ENCODE measurements at regions not wholly inside any gene's neighbourhood (a gene's known extent, or its start where the extent isn't known, plus 50 kb on each side); places are given as distances from the start of the nearest gene placed in this dataset.

GRCh38 chr2:212640428-212640827 lies 101.8 kb upstream of the ERBB4 start:
- no peak for DNase-seq (ENCODE audit: low read depth in 2 of 2)
- H3K4me3 ChIP-seq (replicated peaks in 1 of 2; ENCODE audit: low read depth in 2 of 2, low read length in 2 of 2), result no peak overlapping the region
- TF ChIP-seq CTCF (IDR thresholded peaks at IDR 0.05; ENCODE audit: low read depth, low read length), result no peak

- no peak for DNase-seq (ENCODE audit: low read depth in 2 of 2)
- TF ChIP-seq CTCF (IDR thresholded peaks at IDR 0.05; ENCODE audit: low read depth, low read length), result no peak
- H3K4me3 ChIP-seq (replicated peaks in 1 of 2; ENCODE audit: low read depth in 2 of 2, low read length in 2 of 2), result no peak overlapping the region
Observed at GRCh38 chr2:212638694-212639093, 100.1 kb upstream of the ERBB4 start.

GRCh38 chr2:212628586-212628985 lies 90.0 kb upstream of the ERBB4 start:
- DNase-seq (ENCODE audit: low read depth in 2 of 2), result no peak
- TF ChIP-seq CTCF (IDR thresholded peaks at IDR 0.05; ENCODE audit: low read depth, low read length), result no peak
- H3K4me3 ChIP-seq (replicated peaks in 1 of 2; ENCODE audit: low read depth in 2 of 2, low read length in 2 of 2), result no peak overlapping the region

- no peak for TF ChIP-seq CTCF (IDR thresholded peaks at IDR 0.05; ENCODE audit: low read depth, low read length)
- peak in 1 of 2 donors; percentile 34 for DNase-seq (ENCODE audit: low read depth in 2 of 2)
- no peak overlapping the region for H3K4me3 ChIP-seq (replicated peaks in 1 of 2; ENCODE audit: low read depth in 2 of 2, low read length in 2 of 2)
Observed at GRCh38 chr2:212626371-212626918, 87.8 kb upstream of the ERBB4 start.

GRCh38 chr2:212619954-212620353 lies 81.4 kb upstream of the ERBB4 start:
- DNase-seq (ENCODE audit: low read depth in 2 of 2), result peak in 1 of 2 donors; percentile 67
- TF ChIP-seq CTCF (IDR thresholded peaks at IDR 0.05; ENCODE audit: low read depth, low read length), result no peak
- H3K4me3 ChIP-seq (replicated peaks in 1 of 2; ENCODE audit: low read depth in 2 of 2, low read length in 2 of 2), result no peak overlapping the region

- H3K4me3 ChIP-seq (replicated peaks in 1 of 2; ENCODE audit: low read depth in 2 of 2, low read length in 2 of 2), result no peak overlapping the region
- TF ChIP-seq CTCF (IDR thresholded peaks at IDR 0.05; ENCODE audit: low read depth, low read length), result no peak
- DNase-seq (ENCODE audit: low read depth in 2 of 2), result peak in 1 of 2 donors; percentile 72
Observed at GRCh38 chr2:212618636-212619035, 80.0 kb upstream of the ERBB4 start.

- DNase-seq (ENCODE audit: low read depth in 2 of 2), result no peak
- H3K4me3 ChIP-seq (replicated peaks in 1 of 2; ENCODE audit: low read depth in 2 of 2, low read length in 2 of 2), result no peak overlapping the region
- no peak for TF ChIP-seq CTCF (IDR thresholded peaks at IDR 0.05; ENCODE audit: low read depth, low read length)
Observed at GRCh38 chr2:212610872-212611425, 72.3 kb upstream of the ERBB4 start.
